22Rv1 (cell line): ENCODE measurements at regions not wholly inside any gene's neighbourhood (a gene's known extent, or its start where the extent isn't known, plus 50 kb on each side); places are given as distances from the start of the nearest gene placed in this dataset.

Experiments
- H3K27ac ChIP-seq: fragments of 450-650 bp; 2 replicates; pipeline ENCODE4 v1.5.1; 2017
- ZFX ChIP-seq: fragments of 450-650 bp; IDR thresholded peaks from 2 replicates; pipeline ENCODE4 v1.6.1; 2017; ENCODE audit warnings: antibody characterized with exemption, borderline replicate concordance
- TF ChIP-seq, protein P1 (sequence below): fragments of 450-650 bp; IDR thresholded peaks from 2 replicates; pipeline ENCODE4 v1.5.1; 2017; ENCODE audit warnings: mild to moderate bottlenecking

DNA sequence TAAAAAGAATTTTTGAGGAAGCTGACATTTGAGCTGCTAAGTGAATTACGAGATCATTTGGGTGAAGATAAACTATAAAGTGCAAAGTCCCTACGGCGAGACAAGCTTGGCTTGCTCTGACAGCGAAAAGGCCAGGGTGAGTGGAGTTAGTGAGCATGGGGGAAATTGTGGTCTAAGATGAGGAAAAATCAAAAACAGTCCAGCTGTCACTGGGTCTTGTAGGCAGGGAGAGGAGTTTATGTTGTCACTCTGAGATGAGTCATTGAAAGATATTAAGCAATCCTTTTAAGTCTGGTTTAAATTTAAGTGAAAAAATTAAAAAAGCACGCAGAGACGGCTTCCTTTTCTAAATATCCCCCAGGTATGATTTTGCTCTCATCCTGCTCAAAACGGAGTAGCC is 601.9 kb downstream of the MRPL39 start:
- TF ChIP-seq, protein P1, sequence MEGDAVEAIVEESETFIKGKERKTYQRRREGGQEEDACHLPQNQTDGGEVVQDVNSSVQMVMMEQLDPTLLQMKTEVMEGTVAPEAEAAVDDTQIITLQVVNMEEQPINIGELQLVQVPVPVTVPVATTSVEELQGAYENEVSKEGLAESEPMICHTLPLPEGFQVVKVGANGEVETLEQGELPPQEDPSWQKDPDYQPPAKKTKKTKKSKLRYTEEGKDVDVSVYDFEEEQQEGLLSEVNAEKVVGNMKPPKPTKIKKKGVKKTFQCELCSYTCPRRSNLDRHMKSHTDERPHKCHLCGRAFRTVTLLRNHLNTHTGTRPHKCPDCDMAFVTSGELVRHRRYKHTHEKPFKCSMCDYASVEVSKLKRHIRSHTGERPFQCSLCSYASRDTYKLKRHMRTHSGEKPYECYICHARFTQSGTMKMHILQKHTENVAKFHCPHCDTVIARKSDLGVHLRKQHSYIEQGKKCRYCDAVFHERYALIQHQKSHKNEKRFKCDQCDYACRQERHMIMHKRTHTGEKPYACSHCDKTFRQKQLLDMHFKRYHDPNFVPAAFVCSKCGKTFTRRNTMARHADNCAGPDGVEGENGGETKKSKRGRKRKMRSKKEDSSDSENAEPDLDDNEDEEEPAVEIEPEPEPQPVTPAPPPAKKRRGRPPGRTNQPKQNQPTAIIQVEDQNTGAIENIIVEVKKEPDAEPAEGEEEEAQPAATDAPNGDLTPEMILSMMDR, result no peak
- TF ChIP-seq ZFX, result no peak
- H3K27ac ChIP-seq, result no peak overlapping the region

DNA sequence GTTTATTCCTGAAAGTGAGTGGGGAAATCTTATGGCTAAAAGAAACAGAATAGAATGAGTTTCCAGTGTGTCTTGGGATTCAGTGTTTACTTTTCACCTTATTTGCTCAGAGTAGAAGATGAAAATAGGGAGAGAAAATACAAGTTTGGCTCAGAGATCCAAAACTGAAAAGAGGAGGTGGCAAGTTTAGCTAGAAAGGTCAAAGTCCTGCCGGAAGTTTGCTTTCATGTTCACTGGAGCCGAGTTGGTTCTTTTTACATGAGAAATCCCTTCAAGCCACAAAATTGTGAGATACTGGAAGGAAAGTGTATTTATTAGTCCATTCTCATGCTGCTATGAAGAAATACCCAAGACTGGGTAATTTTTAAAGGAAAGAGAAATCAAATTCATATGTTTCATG is 604.6 kb downstream of the MRPL39 start:
- H3K27ac ChIP-seq, result no peak overlapping the region; the same call in 1 of the 2 replicates
- TF ChIP-seq, protein P1, result no peak

DNA sequence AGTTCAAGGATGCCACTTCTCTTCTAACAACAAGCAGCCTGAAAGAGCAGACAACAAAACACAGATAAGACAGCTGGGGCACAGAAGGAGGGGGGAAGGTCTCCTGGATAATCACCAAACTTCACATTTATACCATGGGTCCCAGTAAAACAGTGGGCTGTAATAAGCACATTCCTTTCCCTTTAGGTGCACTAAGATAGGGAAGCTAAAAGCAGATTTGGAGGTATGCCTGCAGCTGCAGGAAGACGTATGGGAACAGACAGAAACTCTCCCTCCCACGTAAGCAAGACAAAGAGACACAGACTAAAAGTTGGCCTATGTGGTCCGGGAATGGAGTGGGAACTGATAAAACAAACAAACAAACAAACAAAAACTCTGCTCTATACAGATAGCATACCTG is 612.1 kb downstream of the MRPL39 start:
- no peak overlapping the region for H3K27ac ChIP-seq
- no peak for TF ChIP-seq ZFX
- TF ChIP-seq, protein P1, result no peak

DNA sequence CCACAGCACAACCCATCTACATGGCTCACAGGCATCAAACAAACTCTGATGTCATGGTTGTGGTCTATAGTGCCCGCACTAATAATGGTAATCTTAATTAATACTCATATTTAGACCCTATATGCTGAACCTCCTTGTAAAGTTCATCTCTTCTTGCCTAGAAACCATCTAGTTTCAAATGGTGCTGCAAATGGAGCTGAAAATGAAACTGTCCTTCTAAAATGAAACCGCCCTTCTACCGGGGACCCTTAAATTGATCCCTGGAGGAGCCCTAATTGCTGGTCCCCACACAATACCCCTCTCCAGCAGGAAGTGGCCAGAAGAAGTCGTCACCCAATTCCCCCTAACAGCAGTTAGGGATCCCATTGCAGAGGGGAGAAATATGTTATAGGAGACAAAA is 612.6 kb downstream of the MRPL39 start:
- no peak overlapping the region for H3K27ac ChIP-seq
- no peak for TF ChIP-seq ZFX
- TF ChIP-seq, protein P1, result no peak

DNA sequence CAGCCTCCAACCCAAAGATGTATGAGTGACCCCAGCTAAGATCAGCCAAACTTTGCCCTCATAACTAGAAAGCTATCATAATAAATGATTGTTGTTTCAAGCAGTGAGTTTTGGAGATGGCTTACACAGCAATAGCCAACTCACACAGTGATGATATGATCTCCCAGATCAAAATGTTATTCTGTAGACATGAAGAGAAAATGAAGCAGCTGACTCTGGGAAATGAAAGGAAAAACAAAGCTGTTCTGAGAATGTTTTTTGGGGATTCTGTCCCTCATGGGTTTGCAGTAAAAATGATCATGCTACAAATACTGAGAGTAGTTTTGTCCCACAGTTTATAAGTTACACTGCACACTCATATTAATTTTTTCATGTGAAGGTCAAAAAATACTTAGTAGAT is 617.8 kb downstream of the MRPL39 start:
- H3K27ac ChIP-seq, result no peak overlapping the region
- TF ChIP-seq, protein P1, result no peak
- TF ChIP-seq ZFX, result no peak

DNA sequence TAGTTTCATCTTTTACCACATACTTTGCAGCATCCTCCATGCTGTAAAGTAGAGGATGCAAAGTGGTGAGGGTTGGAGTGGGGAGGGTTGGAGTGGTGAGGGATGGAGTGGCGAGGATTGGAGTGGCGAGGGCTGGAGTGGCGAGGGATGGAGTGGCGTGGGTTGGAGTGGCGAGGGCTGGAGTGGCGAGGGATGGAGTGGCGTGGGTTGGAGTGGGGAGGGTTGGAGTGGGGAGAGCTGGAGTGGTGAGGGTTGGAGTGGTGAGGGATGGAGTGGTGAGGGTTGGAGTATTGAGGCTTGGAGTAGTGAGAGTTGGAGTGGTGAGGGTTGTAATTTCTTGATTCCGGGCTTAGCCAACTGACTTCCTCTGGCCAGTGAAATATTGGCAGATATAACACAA is 618.3 kb downstream of the MRPL39 start:
- TF ChIP-seq, protein P1, result no peak
- no peak for TF ChIP-seq ZFX
- H3K27ac ChIP-seq, result no peak overlapping the region

DNA sequence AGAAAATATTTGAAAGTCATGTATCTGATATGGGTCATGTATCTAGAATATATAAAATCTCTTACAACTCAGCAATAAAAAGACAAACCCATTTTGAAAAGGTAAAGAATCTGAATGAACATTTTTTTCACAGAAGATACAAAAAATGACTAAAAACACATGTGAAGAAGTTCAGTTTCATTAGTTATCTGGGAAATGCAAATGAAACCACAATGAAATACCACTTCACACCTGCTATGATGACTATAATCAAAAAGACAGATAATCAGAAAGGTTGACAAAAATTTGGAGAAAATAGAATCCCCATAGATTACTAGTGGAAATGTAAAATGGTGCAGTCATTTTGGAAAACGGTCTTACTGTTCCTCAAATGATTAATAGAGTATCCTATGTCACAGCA is 631.0 kb downstream of the MRPL39 start:
- TF ChIP-seq, protein P1, result no peak
- TF ChIP-seq ZFX, result no peak
- no peak overlapping the region for H3K27ac ChIP-seq

DNA sequence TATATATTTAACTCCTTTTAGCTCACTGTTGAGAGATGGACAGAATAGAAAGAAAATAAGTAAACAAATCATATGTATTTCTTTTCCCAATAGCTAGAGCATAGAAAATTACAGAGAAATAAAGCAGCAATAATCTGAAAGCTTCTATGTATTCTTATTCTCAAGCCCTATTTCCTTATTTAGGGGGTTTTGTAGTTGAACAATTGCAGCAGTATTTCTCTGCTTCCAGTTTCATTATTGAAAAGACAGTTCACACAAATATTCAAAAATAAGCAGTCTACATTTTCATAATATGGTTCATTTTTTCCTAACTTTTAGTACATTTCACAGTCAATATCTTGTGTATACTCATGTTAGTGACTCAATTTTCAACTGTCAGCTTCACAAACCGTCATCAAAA is 638.2 kb downstream of the MRPL39 start:
- no peak overlapping the region for H3K27ac ChIP-seq
- TF ChIP-seq ZFX, result no peak
- TF ChIP-seq, protein P1, result no peak
